Smooth muscle cell (in vitro differentiated cells): ENCODE measurements at regions not wholly inside any gene's neighbourhood (a gene's known extent, or its start where the extent isn't known, plus 50 kb on each side); places are given as distances from the start of the nearest gene placed in this dataset.

Experiments used
- DNase-seq: peaks from one replicate; lab custom pipeline; 2025; ENCODE audit not compliant: unreplicated experiment; lab: John Stamatoyannopoulos, UW
- H2AFZ ChIP-seq: fragments of 200-600 bp; sonication (generic); 2 replicates; pipeline ENCODE4 v1.6.0; 2016; ENCODE audit warnings: antibody characterized with exemption, low read depth, mild to moderate bottlenecking
- H3F3A ChIP-seq: fragments of 200-600 bp; sonication (generic); 2 replicates; pipeline ENCODE4 v1.6.0; 2017; ENCODE audit warnings: antibody characterized with exemption, low read depth
- H3K27ac ChIP-seq: fragments of 200-600 bp; sonication (generic); 2 replicates; pipeline ENCODE4 v1.5.1; 2016; ENCODE audit warnings: low read depth, mild to moderate bottlenecking
- H3K27me3 ChIP-seq: fragments of 200-600 bp; sonication (generic); 2 replicates; pipeline ENCODE4 v1.6.1; 2016; ENCODE audit warnings: low read depth, mild to moderate bottlenecking
- H3K36me3 ChIP-seq: fragments of 200-600 bp; sonication (generic); 2 replicates; pipeline ENCODE4 v1.5.1; 2016; ENCODE audit warnings: low read depth
- H3K4me1 ChIP-seq: fragments of 200-600 bp; sonication (generic); 2 replicates; pipeline ENCODE4 v1.5.1; 2016; ENCODE audit warnings: low read depth
- H3K4me2 ChIP-seq: fragments of 200-600 bp; sonication (generic); 2 replicates; pipeline ENCODE4 v1.6.0; 2016; ENCODE audit warnings: mild to moderate bottlenecking
- H3K4me3 ChIP-seq: fragments of 200-600 bp; sonication (generic); 2 replicates; pipeline ENCODE4 v1.5.1; 2016; ENCODE audit warnings: mild to moderate bottlenecking
- H3K79me2 ChIP-seq: fragments of 200-600 bp; sonication (generic); 2 replicates; pipeline ENCODE4 v1.6.0; 2016; ENCODE audit warnings: low read depth, mild to moderate bottlenecking
- H3K9ac ChIP-seq: fragments of 200-600 bp; sonication (generic); 2 replicates; pipeline ENCODE4 v1.6.0; 2016; ENCODE audit warnings: low read depth
- H3K9me3 ChIP-seq: fragments of 200-600 bp; sonication (generic); replicated peaks from 2 replicates; pipeline ENCODE4 v1.5.1; 2016; ENCODE audit warnings: low read depth
- H4K20me1 ChIP-seq: fragments of 200-600 bp; sonication (generic); 2 replicates; pipeline ENCODE4 v1.6.0; 2016; ENCODE audit warnings: low read depth
- CTCF ChIP-seq: fragments of 200-600 bp; sonication (generic); IDR thresholded peaks from 2 replicates; pipeline ENCODE4 v1.5.1; 2017; ENCODE audit warnings: borderline replicate concordance, mild to moderate bottlenecking, antibody characterized with exemption; ENCODE audit not compliant: insufficient read depth, poor library complexity, severe bottlenecking
- WGBS: methylation state at CpG from one replicate; pipeline ENCODE4 v1.1.7; 2016; ENCODE audit warnings: low lambda C conversion rate; 5-methylcytosine and 5-hydroxymethylcytosine counted together

GRCh38 chr7:47677093-47677492 is 95.2 kb upstream of the TNS3 start:
- H3K4me3 ChIP-seq, result no peak overlapping the region
- no peaks in the 10 kb centered on the region for H3K9me3 ChIP-seq
- no peak overlapping the region for H2AFZ ChIP-seq
- no peak overlapping the region for H3K27ac ChIP-seq
- H3K4me1 ChIP-seq, result peaks cover 11% of the 10 kb centered on the region
- no peak overlapping the region for H3K9ac ChIP-seq
- 99% methylated on average over 2 of the region's 2 CpGs for WGBS
- no peaks in the 10 kb centered on the region for H4K20me1 ChIP-seq
- no peaks in the 10 kb centered on the region for H3K79me2 ChIP-seq
- DNase-seq, result no peak
- H3K27me3 ChIP-seq, result no peaks in the 10 kb centered on the region
- peaks cover 10% of the 10 kb centered on the region for H3F3A ChIP-seq
- H3K36me3 ChIP-seq, result no peaks in the 10 kb centered on the region
- TF ChIP-seq CTCF, result no peak
- no peak overlapping the region for H3K4me2 ChIP-seq

GRCh38 chr7:47672977-47673381 is 91.1 kb upstream of the TNS3 start:
- no peak for TF ChIP-seq CTCF
- no peak overlapping the region for H3K4me2 ChIP-seq
- no peak overlapping the region for H3K9ac ChIP-seq
- H3K27ac ChIP-seq, result no peak overlapping the region
- H2AFZ ChIP-seq, result no peak overlapping the region
- H3K36me3 ChIP-seq, result no peaks in the 10 kb centered on the region
- H3F3A ChIP-seq, result peaks cover 9% of the 10 kb centered on the region
- peaks cover 13% of the 10 kb centered on the region for H3K4me1 ChIP-seq
- WGBS, result 46% methylated on average over 3 of the region's 3 CpGs
- H3K79me2 ChIP-seq, result no peaks in the 10 kb centered on the region
- DNase-seq, result no peak
- no peaks in the 10 kb centered on the region for H4K20me1 ChIP-seq
- H3K27me3 ChIP-seq, result no peaks in the 10 kb centered on the region
- H3K9me3 ChIP-seq, result no peaks in the 10 kb centered on the region
- H3K4me3 ChIP-seq, result no peak overlapping the region

GRCh38 chr7:47672271-47672791 is 90.4 kb upstream of the TNS3 start:
- no peak overlapping the region for H3K27ac ChIP-seq
- TF ChIP-seq CTCF, result no peak
- H3K9me3 ChIP-seq, result no peaks in the 10 kb centered on the region
- no peak overlapping the region for H2AFZ ChIP-seq
- H3K4me2 ChIP-seq, result no peak overlapping the region
- H3F3A ChIP-seq, result peaks cover 2% of the 10 kb centered on the region
- H4K20me1 ChIP-seq, result no peaks in the 10 kb centered on the region
- H3K4me3 ChIP-seq, result no peak overlapping the region
- H3K27me3 ChIP-seq, result no peaks in the 10 kb centered on the region
- DNase-seq, result no peak
- H3K9ac ChIP-seq, result no peak overlapping the region
- H3K4me1 ChIP-seq, result peaks cover 10% of the 10 kb centered on the region
- no peaks in the 10 kb centered on the region for H3K36me3 ChIP-seq
- 67% methylated on average over 7 of the region's 7 CpGs for WGBS
- no peaks in the 10 kb centered on the region for H3K79me2 ChIP-seq

- WGBS, result 92% methylated on average over 13 of the region's 13 CpGs
Measured at GRCh38 chr7:47671358-47671757, 89.4 kb upstream of the TNS3 start.

More at GRCh38 chr7:47671358-47671757, 89.4 kb upstream of the TNS3 start:
- peaks cover 7% of the 10 kb centered on the region for H3F3A ChIP-seq
- no peak for TF ChIP-seq CTCF
- peaks cover 10% of the 10 kb centered on the region for H3K4me1 ChIP-seq
- no peak overlapping the region for H3K27ac ChIP-seq
- H3K9ac ChIP-seq, result no peak overlapping the region
- no peak overlapping the region for H3K4me2 ChIP-seq
- H4K20me1 ChIP-seq, result no peaks in the 10 kb centered on the region
- no peak overlapping the region for H2AFZ ChIP-seq
- no peaks in the 10 kb centered on the region for H3K9me3 ChIP-seq
- no peak for DNase-seq
- no peaks in the 10 kb centered on the region for H3K79me2 ChIP-seq
- no peaks in the 10 kb centered on the region for H3K27me3 ChIP-seq
- no peaks in the 10 kb centered on the region for H3K36me3 ChIP-seq
- no peak overlapping the region for H3K4me3 ChIP-seq
